ENCODE measurements at regions not wholly inside any gene's neighbourhood (a gene's known extent, or its start where the extent isn't known, plus 50 kb on each side); places are given as distances from the start of the nearest gene placed in this dataset.

DNA sequence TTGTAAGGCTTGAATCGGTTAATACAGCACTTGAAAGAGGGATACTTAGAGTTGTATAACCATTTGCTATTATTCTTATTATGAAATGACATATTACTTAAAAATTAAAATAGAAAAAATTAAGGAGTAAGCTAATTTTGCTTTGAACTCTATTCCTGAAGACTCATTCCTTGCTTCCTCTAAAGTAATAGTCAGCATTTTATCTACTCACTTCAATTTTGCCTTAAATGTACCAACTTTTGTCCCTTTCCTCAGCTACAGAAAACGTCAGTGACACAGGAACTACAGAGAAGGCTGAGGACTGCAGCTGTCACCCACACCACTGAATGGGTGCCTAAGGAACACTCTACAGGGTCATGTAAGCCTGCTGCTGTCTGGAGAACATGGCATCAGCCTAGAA is 80.7 kb upstream of the OSR1 start:
- BruUV-seq (replicated peaks) = no TSS peak
- CTCF ChIA-PET = no interaction called here
- Histone ChIP-seq H3K4me3 (ENCODE audit: low read depth in 2 of 2, low read length in 2 of 2) (no peak overlapping the region), H3K27me3 (ENCODE audit: control insufficient read depth, insufficient read depth, low read length) (no peaks in the 10 kb centered on the region), H3K36me3 (ENCODE audit: control insufficient read depth, insufficient read depth, low read length) (no peaks in the 10 kb centered on the region), H3K4me1 (ENCODE audit: control insufficient read depth, insufficient read depth, low read length) (no peaks in the 10 kb centered on the region), H3K9me3 (ENCODE audit: control insufficient read depth, insufficient read depth, low read depth, low read length) (no peaks in the 10 kb centered on the region), H3K27ac (ENCODE audit: low read length) (no peak overlapping the region)
- in situ Hi-C loops (cut with HindIII; ENCODE audit: low pct_unique_long_range_greater_than_20kb, low sequenced_read_pairs) = no loop called here
- no peak for ATAC-seq
- DNase-seq (ENCODE audit: low read depth, low spot score) = no peak
- TF ChIP-seq, protein P1, sequence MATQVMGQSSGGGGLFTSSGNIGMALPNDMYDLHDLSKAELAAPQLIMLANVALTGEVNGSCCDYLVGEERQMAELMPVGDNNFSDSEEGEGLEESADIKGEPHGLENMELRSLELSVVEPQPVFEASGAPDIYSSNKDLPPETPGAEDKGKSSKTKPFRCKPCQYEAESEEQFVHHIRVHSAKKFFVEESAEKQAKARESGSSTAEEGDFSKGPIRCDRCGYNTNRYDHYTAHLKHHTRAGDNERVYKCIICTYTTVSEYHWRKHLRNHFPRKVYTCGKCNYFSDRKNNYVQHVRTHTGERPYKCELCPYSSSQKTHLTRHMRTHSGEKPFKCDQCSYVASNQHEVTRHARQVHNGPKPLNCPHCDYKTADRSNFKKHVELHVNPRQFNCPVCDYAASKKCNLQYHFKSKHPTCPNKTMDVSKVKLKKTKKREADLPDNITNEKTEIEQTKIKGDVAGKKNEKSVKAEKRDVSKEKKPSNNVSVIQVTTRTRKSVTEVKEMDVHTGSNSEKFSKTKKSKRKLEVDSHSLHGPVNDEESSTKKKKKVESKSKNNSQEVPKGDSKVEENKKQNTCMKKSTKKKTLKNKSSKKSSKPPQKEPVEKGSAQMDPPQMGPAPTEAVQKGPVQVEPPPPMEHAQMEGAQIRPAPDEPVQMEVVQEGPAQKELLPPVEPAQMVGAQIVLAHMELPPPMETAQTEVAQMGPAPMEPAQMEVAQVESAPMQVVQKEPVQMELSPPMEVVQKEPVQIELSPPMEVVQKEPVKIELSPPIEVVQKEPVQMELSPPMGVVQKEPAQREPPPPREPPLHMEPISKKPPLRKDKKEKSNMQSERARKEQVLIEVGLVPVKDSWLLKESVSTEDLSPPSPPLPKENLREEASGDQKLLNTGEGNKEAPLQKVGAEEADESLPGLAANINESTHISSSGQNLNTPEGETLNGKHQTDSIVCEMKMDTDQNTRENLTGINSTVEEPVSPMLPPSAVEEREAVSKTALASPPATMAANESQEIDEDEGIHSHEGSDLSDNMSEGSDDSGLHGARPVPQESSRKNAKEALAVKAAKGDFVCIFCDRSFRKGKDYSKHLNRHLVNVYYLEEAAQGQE (IDR thresholded peaks at IDR 0.05; ENCODE audit: insufficient read depth in 1 of 2, low read depth in 2 of 2, low read length in 1 of 2) = no peak
- TF ChIP-seq SIN3A (IDR thresholded peaks at IDR 0.05; ENCODE audit: borderline replicate concordance, insufficient read depth, low read depth, low read length) = no peak
- TF ChIP-seq TCF7L2 (IDR thresholded peaks at IDR 0.05; ENCODE audit: low read depth, low read length) = no peak
- no peak for TF ChIP-seq POLR2AphosphoS5 (IDR thresholded peaks at IDR 0.05; ENCODE audit: low read depth, low read length)
- TF ChIP-seq, protein P2, sequence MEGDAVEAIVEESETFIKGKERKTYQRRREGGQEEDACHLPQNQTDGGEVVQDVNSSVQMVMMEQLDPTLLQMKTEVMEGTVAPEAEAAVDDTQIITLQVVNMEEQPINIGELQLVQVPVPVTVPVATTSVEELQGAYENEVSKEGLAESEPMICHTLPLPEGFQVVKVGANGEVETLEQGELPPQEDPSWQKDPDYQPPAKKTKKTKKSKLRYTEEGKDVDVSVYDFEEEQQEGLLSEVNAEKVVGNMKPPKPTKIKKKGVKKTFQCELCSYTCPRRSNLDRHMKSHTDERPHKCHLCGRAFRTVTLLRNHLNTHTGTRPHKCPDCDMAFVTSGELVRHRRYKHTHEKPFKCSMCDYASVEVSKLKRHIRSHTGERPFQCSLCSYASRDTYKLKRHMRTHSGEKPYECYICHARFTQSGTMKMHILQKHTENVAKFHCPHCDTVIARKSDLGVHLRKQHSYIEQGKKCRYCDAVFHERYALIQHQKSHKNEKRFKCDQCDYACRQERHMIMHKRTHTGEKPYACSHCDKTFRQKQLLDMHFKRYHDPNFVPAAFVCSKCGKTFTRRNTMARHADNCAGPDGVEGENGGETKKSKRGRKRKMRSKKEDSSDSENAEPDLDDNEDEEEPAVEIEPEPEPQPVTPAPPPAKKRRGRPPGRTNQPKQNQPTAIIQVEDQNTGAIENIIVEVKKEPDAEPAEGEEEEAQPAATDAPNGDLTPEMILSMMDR (IDR thresholded peaks at IDR 0.05) = no peak
- intact Hi-C loops (cut with micrococcal nuclease; ENCODE audit: unreplicated experiment) = no loop called here
- POLR2A ChIA-PET = no interaction called here

DNA sequence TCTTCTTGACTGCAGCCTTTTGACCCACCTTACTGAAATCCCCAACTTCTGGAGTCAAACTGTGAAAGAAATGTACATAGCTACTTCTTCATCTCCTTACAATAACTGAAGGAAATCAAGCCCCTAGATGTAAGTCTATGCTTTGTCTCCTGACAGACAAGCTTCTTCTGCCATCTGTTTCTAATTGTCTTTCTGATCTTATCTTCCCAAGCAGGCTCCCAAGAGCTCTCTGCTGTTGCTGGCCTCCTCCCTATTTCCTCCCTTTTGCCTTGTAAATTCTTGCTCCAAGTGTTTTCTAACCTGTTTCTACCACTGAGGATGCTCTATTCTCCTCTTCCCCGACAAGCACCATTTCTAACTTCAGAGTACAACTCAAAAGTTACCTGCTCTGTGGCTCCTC is 77.4 kb upstream of the OSR1 start:
- DNase-seq (ENCODE audit: low read depth, low spot score) (no peak), ATAC-seq (no peak)
- H3K36me3 ChIP-seq (ENCODE audit: control insufficient read depth, insufficient read depth, low read length) = no peaks in the 10 kb centered on the region
- no peaks in the 10 kb centered on the region for H3K27me3 ChIP-seq (ENCODE audit: control insufficient read depth, insufficient read depth, low read length)
- H3K4me1 ChIP-seq (ENCODE audit: control insufficient read depth, insufficient read depth, low read length) = no peaks in the 10 kb centered on the region
- no peak overlapping the region for H3K27ac ChIP-seq (ENCODE audit: low read length)
- no peak overlapping the region for H3K4me3 ChIP-seq (ENCODE audit: low read depth in 2 of 2, low read length in 2 of 2)
- BruUV-seq (replicated peaks) = no TSS peak
- H3K9me3 ChIP-seq (ENCODE audit: control insufficient read depth, insufficient read depth, low read depth, low read length) = no peaks in the 10 kb centered on the region
- ChIA-PET POLR2A (no interaction called here), CTCF (no interaction called here)
- in situ Hi-C loops (cut with HindIII; ENCODE audit: low pct_unique_long_range_greater_than_20kb, low sequenced_read_pairs) (no loop called here), intact Hi-C loops (cut with micrococcal nuclease; ENCODE audit: unreplicated experiment) (no loop called here)
- no peak for TF ChIP-seq SIN3A (IDR thresholded peaks at IDR 0.05; ENCODE audit: borderline replicate concordance, insufficient read depth, low read depth, low read length)
- TF ChIP-seq, protein P2 (IDR thresholded peaks at IDR 0.05) = no peak
- TF ChIP-seq, protein P1 (IDR thresholded peaks at IDR 0.05; ENCODE audit: insufficient read depth in 1 of 2, low read depth in 2 of 2, low read length in 1 of 2) = no peak
- no peak for TF ChIP-seq TCF7L2 (IDR thresholded peaks at IDR 0.05; ENCODE audit: low read depth, low read length)
